Activated CD8-positive, alpha-beta T cell treated with anti-CD3 and anti-CD28 coated beads, Interleukin-2, amount 10 ng/mL, durations not matched to agents 7 days and 5 days (primary cell): ENCODE measurements at regions not wholly inside any gene's neighbourhood (a gene's known extent, or its start where the extent isn't known, plus 50 kb on each side); places are given as distances from the start of the nearest gene placed in this dataset.

Experiments used
- ATAC-seq: fragments of 150-1000 bp; cut with Tn5 transposase; one replicate; pipeline ENCODE4 v1.10.0; 2021; ENCODE audit warnings: moderate library complexity
- CTCF ChIA-PET: fragments of 350-600 bp; sonication (Branson Sonifier 250); formaldehyde crosslinking; loops from one replicate; lab custom pipeline; 2021; ENCODE audit warnings: antibody characterized with exemption; lab: Charles Lee
- POLR2A ChIA-PET: fragments of 350-600 bp; sonication (Branson Sonifier 250); formaldehyde crosslinking; loops from one replicate; lab custom pipeline; 2021; ENCODE audit warnings: antibody characterized with exemption; lab: Charles Lee
- DNase-seq: peaks from one replicate; pipeline ENCODE4 v3.0.0-alpha.2; 2020
- H3K27ac Mint-ChIP-seq: one replicate; pipeline ENCODE4 v1.8.0; 2021; ENCODE audit warnings: mild to moderate bottlenecking, mixed read lengths
- H3K27me3 Mint-ChIP-seq: one replicate; pipeline ENCODE4 v1.8.0; 2021; ENCODE audit warnings: low read depth, mixed read lengths
- H3K36me3 Mint-ChIP-seq: one replicate; pipeline ENCODE4 v1.8.0; 2021; ENCODE audit warnings: low read depth, mixed read lengths
- H3K4me1 Mint-ChIP-seq: one replicate; pipeline ENCODE4 v1.8.0; 2021; ENCODE audit warnings: low read depth, mixed read lengths
- H3K4me3 Mint-ChIP-seq: one replicate; pipeline ENCODE4 v1.8.0; 2021; ENCODE audit warnings: mild to moderate bottlenecking, mixed read lengths
- H3K9me3 Mint-ChIP-seq: one replicate; pipeline ENCODE4 v1.8.0; 2022; ENCODE audit warnings: mixed read lengths; ENCODE audit not compliant: insufficient read depth

GRCh38 chr5:116651653-116652052 is 77.0 kb upstream of the SEMA6A start:
- Mint-ChIP-seq H3K4me3 (no peak overlapping the region), H3K36me3 (no peaks in the 10 kb centered on the region), H3K9me3 (no peaks in the 10 kb centered on the region), H3K27ac (no peak overlapping the region), H3K4me1 (no peaks in the 10 kb centered on the region), H3K27me3 (peaks cover 8% of the 10 kb centered on the region)
- DNase-seq (no peak), ATAC-seq (no peak)
- CTCF ChIA-PET = no interaction called here
- POLR2A ChIA-PET = no interaction called here

DNA sequence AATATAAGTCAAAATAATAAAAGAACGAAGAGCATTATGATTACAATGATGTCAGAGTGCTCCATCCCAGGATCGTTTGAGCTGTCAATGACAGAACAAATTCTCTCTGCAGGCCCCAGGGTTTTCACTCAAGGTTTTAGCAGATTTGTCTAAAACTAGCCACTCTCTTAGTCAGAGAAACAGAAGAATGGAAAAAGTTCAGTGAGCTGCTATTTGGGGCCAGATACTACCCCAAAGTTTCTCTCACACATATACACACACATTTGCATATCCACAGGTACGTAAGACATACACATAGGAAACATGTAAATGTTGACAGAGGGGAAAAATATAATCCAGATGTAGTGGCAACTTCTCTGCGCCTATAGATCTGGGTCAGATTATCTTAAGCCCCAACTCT is 76.3 kb upstream of the SEMA6A start:
- CTCF ChIA-PET = no interaction called here
- no peaks in the 10 kb centered on the region for H3K36me3 Mint-ChIP-seq
- POLR2A ChIA-PET = no interaction called here

DNA sequence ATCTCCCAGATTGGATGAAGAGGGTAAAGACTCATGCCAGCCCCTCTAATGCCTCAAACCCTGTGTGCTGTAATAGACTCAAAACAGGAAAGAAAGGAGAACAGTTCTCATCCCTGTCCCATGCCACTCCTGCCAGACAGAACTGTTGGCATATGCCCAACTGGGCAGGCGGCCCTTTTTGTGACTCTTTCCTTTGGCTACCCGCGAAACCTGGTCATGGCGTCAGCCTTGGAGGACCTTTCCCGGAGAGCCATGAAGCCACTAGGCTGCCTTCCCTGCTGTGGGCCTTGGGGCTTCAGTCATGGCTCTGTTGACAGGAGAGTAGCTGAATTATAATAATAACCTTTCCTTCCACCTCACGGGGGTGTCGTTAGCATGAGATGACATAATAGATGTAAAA is 75.9 kb upstream of the SEMA6A start:
- DNase-seq = no peak
- ChIA-PET CTCF (no interaction called here), POLR2A (interaction anchor here (0.5 kb wide), 1 partner anchor 90 kb away, joined by 3 read pairs; no protein-coding TSS in a partner anchor)
- Mint-ChIP-seq H3K27me3 (peaks cover 8% of the 10 kb centered on the region), H3K9me3 (no peaks in the 10 kb centered on the region), H3K36me3 (no peaks in the 10 kb centered on the region), H3K4me3 (no peak overlapping the region), H3K27ac (no peak overlapping the region), H3K4me1 (no peaks in the 10 kb centered on the region)
- ATAC-seq = no peak

More for the DNA sequence above, 76.3 kb upstream of the SEMA6A start:
- H3K27ac Mint-ChIP-seq = no peak overlapping the region
- no peaks in the 10 kb centered on the region for H3K9me3 Mint-ChIP-seq
- peaks cover 8% of the 10 kb centered on the region for H3K27me3 Mint-ChIP-seq
- ATAC-seq (no peak), DNase-seq (no peak)
- no peak overlapping the region for H3K4me3 Mint-ChIP-seq
- no peaks in the 10 kb centered on the region for H3K4me1 Mint-ChIP-seq

DNA sequence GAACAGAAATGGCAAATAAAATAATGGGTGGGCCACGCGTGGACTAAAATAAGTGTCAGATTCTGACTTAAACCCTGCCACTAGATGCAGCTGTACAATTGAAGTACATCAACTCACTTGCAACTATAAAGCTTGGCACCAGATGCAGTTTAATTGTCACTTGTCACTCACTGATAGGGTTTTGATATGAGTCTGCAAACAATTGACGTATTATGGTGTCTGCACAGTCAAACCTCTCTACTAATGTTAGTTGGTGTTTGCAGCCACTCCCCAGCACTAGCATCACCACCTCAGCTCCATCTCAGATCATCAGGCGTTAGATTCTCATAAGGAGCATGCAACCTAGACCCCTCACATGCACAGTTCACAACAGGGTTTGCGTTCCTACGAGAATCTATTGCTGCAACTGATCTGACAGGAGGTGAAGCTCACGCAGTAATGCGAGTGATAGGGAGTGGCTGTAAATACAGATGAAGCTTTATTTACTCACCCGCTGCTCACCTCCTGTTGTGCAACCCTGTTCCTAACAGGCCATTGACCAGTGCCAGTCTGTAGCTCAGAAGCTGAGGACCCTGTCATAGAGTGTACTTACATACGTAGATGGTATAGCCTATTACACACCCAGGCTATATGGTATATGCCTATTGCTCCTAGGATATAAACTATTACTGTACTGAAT is 72.1 kb upstream of the SEMA6A start:
- H3K36me3 Mint-ChIP-seq = no peaks in the 10 kb centered on the region
- ATAC-seq (no peak), DNase-seq (no peak)
- no peaks in the 10 kb centered on the region for H3K27me3 Mint-ChIP-seq
- H3K4me1 Mint-ChIP-seq = no peaks in the 10 kb centered on the region
- no peaks in the 10 kb centered on the region for H3K9me3 Mint-ChIP-seq
- CTCF ChIA-PET = no interaction called here
- no peak overlapping the region for H3K27ac Mint-ChIP-seq
- POLR2A ChIA-PET = no interaction called here
- no peak overlapping the region for H3K4me3 Mint-ChIP-seq

DNA sequence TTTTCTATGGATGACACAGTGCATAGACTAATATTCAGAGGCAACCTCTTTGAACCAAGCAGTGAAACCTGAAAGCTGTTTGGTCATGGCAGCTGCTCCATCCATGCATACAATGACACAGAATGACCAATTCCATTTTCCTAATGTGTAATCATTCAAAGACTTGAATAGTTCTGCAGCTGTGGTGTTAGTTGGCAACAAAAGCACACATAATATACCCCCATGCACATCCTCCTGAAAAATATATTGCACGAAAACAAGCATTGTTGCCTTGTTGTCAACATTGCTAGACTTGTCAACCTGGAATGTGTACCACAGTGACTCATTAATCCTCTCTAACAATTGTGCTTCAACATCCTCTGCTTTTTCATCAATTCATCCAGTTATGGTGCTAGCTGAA is 71.0 kb upstream of the SEMA6A start:
- H3K4me3 Mint-ChIP-seq = no peak overlapping the region
- H3K27me3 Mint-ChIP-seq = no peaks in the 10 kb centered on the region
- H3K9me3 Mint-ChIP-seq = no peaks in the 10 kb centered on the region
- H3K36me3 Mint-ChIP-seq = no peaks in the 10 kb centered on the region
- DNase-seq = no peak
- POLR2A ChIA-PET = no interaction called here
- no peaks in the 10 kb centered on the region for H3K4me1 Mint-ChIP-seq
- no peak for ATAC-seq
- H3K27ac Mint-ChIP-seq = no peak overlapping the region
- CTCF ChIA-PET = no interaction called here

GRCh38 chr5:116640236-116640635 is 65.6 kb upstream of the SEMA6A start:
- Mint-ChIP-seq H3K27me3 (no peaks in the 10 kb centered on the region), H3K36me3 (no peaks in the 10 kb centered on the region), H3K9me3 (no peaks in the 10 kb centered on the region), H3K4me3 (no peak overlapping the region), H3K4me1 (no peaks in the 10 kb centered on the region), H3K27ac (no peak overlapping the region)
- CTCF ChIA-PET = no interaction called here
- no peak for DNase-seq
- POLR2A ChIA-PET = no interaction called here
- no peak for ATAC-seq

GRCh38 chr5:116637149-116637740 is 62.6 kb upstream of the SEMA6A start:
- H3K27ac Mint-ChIP-seq = no peak overlapping the region
- H3K36me3 Mint-ChIP-seq = no peaks in the 10 kb centered on the region
- no peaks in the 10 kb centered on the region for H3K9me3 Mint-ChIP-seq
- ChIA-PET POLR2A (no interaction called here), CTCF (no interaction called here)
- no peak for DNase-seq
- no peak for ATAC-seq
- H3K27me3 Mint-ChIP-seq = peaks cover 3% of the 10 kb centered on the region
- H3K4me1 Mint-ChIP-seq = no peaks in the 10 kb centered on the region
- H3K4me3 Mint-ChIP-seq = no peak overlapping the region

GRCh38 chr5:116632890-116633289 is 58.3 kb upstream of the SEMA6A start:
- Mint-ChIP-seq H3K27ac (no peak overlapping the region), H3K4me3 (no peak overlapping the region), H3K27me3 (peaks cover 3% of the 10 kb centered on the region), H3K4me1 (no peaks in the 10 kb centered on the region), H3K9me3 (no peaks in the 10 kb centered on the region), H3K36me3 (no peaks in the 10 kb centered on the region)
- DNase-seq = no peak
- POLR2A ChIA-PET = no interaction called here
- CTCF ChIA-PET = no interaction called here
- ATAC-seq = no peak

DNA sequence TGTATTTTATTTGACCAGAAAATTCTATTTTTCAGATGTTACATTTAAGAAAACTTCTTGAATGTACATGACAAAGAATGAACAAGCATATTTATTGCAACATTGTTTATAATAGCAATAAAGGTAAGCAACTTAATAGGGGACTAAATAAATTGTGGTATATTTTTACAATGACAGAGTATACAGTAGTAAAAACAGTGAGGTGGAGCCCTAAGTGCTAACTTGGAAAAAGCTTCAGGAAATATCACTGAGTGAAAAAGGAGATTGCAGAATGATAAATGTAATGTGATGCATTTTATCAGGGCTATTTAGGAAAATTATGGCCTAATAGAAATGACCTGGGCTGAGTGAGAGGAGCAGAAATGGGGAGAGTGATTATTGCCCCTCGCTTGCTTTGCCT is 56.5 kb upstream of the SEMA6A start:
- H3K4me3 Mint-ChIP-seq = no peak overlapping the region
- H3K4me1 Mint-ChIP-seq = no peaks in the 10 kb centered on the region
- POLR2A ChIA-PET = no interaction called here
- CTCF ChIA-PET = no interaction called here
- no peaks in the 10 kb centered on the region for H3K9me3 Mint-ChIP-seq
- H3K27ac Mint-ChIP-seq = no peak overlapping the region
- DNase-seq (no peak), ATAC-seq (no peak)
- H3K36me3 Mint-ChIP-seq = no peaks in the 10 kb centered on the region
- peaks cover 3% of the 10 kb centered on the region for H3K27me3 Mint-ChIP-seq

DNA sequence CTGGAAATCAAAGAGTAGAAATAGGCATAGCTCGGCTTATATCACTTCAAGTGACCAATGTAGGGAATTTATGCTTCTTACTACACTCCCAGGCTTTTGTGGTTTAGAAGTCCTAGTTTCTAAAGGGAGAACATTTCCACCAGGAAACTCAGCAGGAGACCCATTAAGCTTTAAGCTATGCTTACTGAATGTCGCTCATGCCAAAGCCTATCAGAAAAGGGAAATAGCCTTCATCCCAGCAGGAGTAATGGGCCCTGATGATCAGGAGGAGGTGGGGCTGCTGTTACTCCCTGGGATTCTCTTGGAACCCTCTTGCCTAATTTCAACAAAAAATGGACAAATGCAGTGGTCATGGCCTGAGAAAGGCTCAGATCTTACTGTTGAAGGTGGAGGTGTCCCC is 54.5 kb upstream of the SEMA6A start:
- H3K9me3 Mint-ChIP-seq = no peaks in the 10 kb centered on the region
- H3K27ac Mint-ChIP-seq = no peak overlapping the region
- CTCF ChIA-PET = no interaction called here
- H3K4me3 Mint-ChIP-seq = no peak overlapping the region
- POLR2A ChIA-PET = no interaction called here
- DNase-seq (no peak), ATAC-seq (no peak)
- peaks cover 3% of the 10 kb centered on the region for H3K27me3 Mint-ChIP-seq
- no peaks in the 10 kb centered on the region for H3K36me3 Mint-ChIP-seq
- no peaks in the 10 kb centered on the region for H3K4me1 Mint-ChIP-seq

DNA sequence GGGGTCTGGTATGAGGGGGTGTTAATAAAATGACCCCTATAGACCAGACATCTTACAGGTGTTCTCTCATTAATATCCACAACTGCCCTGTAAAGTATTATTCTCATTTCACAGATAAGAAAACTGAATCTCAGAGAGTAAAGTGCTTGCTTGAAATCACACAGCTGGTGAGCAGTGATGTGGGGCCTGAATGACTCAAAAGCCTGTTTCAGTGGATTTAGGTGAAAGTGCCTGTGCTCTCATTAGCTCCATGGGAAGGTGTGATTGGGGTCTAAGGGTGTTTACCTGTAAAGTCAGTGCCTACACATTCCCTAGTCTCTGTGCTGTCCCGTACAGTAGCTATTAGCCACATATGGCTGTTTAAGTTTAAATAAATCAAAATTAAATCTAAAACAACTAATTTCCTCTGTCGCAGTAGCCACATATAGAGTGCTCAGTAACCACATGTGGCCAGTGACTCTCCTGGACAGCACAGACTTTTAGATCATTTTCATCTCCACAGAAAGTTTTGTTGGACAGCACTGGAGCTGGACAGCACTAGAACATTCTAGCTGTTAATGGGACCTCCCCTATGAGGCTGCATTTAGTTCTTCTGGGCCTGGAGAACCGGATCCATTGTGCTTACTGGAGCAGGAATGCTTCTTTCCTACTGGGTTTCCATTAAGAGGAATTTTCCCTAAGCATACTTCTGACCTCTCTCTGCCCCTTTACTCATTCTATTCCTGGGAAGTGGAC is 52.5 kb upstream of the SEMA6A start:
- no peaks in the 10 kb centered on the region for H3K36me3 Mint-ChIP-seq
- ChIA-PET CTCF (no interaction called here), POLR2A (interaction anchor here (0.7 kb wide), 1 partner anchor 25 kb away, joined by 3 read pairs; no protein-coding TSS in a partner anchor)
- H3K27ac Mint-ChIP-seq = no peak overlapping the region
- ATAC-seq (no peak), DNase-seq (no peak)
- no peaks in the 10 kb centered on the region for H3K27me3 Mint-ChIP-seq
- H3K4me3 Mint-ChIP-seq = no peak overlapping the region
- H3K9me3 Mint-ChIP-seq = no peaks in the 10 kb centered on the region
- no peaks in the 10 kb centered on the region for H3K4me1 Mint-ChIP-seq

DNA sequence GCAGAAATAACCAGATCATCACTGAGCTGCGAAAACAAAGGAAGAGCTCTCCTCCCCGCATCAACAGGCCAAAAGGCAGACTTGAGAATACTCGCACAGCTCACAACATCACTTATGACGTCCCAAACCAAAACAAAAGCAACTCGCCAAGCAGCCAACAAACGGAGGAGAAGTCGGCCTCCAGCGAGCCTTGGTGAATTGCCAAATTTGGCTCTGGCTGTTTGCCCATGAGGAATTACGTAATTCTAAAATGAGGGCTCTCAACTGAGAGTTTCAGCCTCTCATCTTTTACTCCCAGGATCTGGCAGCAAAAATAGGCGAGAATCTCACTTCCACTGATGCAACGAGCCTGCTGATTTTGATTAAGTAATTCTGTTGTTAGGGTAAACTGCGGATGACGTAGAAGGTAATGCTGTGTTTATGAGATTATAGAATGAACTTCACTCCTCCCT is 51.7 kb upstream of the SEMA6A start:
- Mint-ChIP-seq H3K27me3 (no peaks in the 10 kb centered on the region), H3K27ac (no peak overlapping the region), H3K4me1 (no peaks in the 10 kb centered on the region), H3K36me3 (no peaks in the 10 kb centered on the region), H3K4me3 (no peak overlapping the region), H3K9me3 (no peaks in the 10 kb centered on the region)
- ChIA-PET POLR2A (no interaction called here), CTCF (no interaction called here)
- ATAC-seq (no peak), DNase-seq (no peak)
